Left ventricle myocardium inferior (tissue), 1 donor: ENCODE measurements at regions not wholly inside any gene's neighbourhood (a gene's known extent, or its start where the extent isn't known, plus 50 kb on each side); places are given as distances from the start of the nearest gene placed in this dataset. TPM values are rescaled to one million over a fixed set of nuclear protein-coding genes. Genes with fewer than 3 reads are reported as not detected.
"Not testable (repeated sequence)": the region's sequence is repeated elsewhere in the genome, so short reads cannot be mapped to it uniquely, and the experiment has no call there.

ENCODE experiments used
- DNase-seq: peaks from one replicate; pipeline ENCODE4 v3.0.0-alpha.2; 2020
- H3K27ac ChIP-seq: fragments of 200-600 bp; replicated peaks from 2 replicates; pipeline ENCODE4 v1.8.0; 2021
- H3K27me3 ChIP-seq: fragments of 200-600 bp; 2 replicates; pipeline ENCODE4 v1.8.0; 2021; ENCODE audit warnings: low read depth
- H3K36me3 ChIP-seq: fragments of 200-600 bp; 2 replicates; pipeline ENCODE4 v1.8.0; 2021
- H3K4me1 ChIP-seq: fragments of 200-600 bp; 2 replicates; pipeline ENCODE4 v1.8.0; 2021
- H3K4me3 ChIP-seq: fragments of 200-600 bp; 2 replicates; pipeline ENCODE4 v1.8.0; 2021; ENCODE audit warnings: mild to moderate bottlenecking, moderate library complexity
- H3K9me3 ChIP-seq: fragments of 200-600 bp; replicated peaks from 2 replicates; pipeline ENCODE4 v1.8.0; 2021
- CTCF ChIP-seq: fragments of 200-600 bp; IDR thresholded peaks from 2 replicates; pipeline ENCODE4 v1.8.0; 2021; ENCODE audit warnings: antibody characterized with exemption, mild to moderate bottlenecking, borderline replicate concordance
- intact Hi-C: fragments of 100-400 bp; cut with micrococcal nuclease; formaldehyde crosslinking; loops from one replicate; pipeline ENCODE4 v1.11.0; 2022
- microRNA-seq: library from miRNA; unstranded; fragments of <30 nt; microRNA quantifications from one replicate; pipeline ENCODE4 v1.2.0, GENCODE V29; 2020
- donor health status: DM: no; HTN: yes; CAD: no; lungs with severe emphysema.

GRCh38 chr1:65083263-65083896 lies 64.6 kb upstream of the AK4 start:
- no peaks in the 10 kb centered on the region for H3K9me3 ChIP-seq
- DNase-seq = no peak
- intact Hi-C loops = no loop called here
- no peaks in the 10 kb centered on the region for H3K4me1 ChIP-seq
- H3K36me3 ChIP-seq = no peaks in the 10 kb centered on the region
- no peak overlapping the region for H3K4me3 ChIP-seq
- no peak overlapping the region for H3K27ac ChIP-seq
- TF ChIP-seq CTCF = no peak
- H3K27me3 ChIP-seq = no peaks in the 10 kb centered on the region

DNA sequence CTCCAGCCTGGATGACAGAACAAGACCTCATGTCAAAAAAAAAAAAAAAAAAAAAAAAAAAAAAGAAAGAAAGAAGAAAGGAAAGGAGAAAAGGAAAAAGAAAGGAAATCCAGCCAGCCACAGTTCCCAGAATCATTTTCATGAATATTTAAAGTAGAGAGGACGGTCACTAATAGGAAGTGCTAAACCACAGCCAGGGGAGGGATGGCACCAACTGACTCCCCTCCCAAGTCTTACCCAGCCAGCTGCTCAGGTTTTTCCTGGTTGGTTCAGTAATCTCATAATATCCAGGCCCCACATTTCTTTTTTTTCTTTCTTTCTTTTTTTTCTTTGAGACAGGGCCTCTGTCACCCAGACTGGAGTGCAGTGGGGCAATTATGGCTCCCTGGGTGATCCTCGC lies 63.9 kb upstream of the AK4 start:
- no peaks in the 10 kb centered on the region for H3K4me1 ChIP-seq
- no peak for DNase-seq
- no peak overlapping the region for H3K4me3 ChIP-seq
- TF ChIP-seq CTCF = no peak
- H3K27me3 ChIP-seq = no peaks in the 10 kb centered on the region
- no peaks in the 10 kb centered on the region for H3K9me3 ChIP-seq
- H3K27ac ChIP-seq = no peak overlapping the region
- H3K36me3 ChIP-seq = no peaks in the 10 kb centered on the region
- intact Hi-C loops = no loop called here

GRCh38 chr1:65087519-65087918 lies 60.5 kb upstream of the AK4 start:
- H3K4me1 ChIP-seq, H3K27me3 ChIP-seq, H3K36me3 ChIP-seq, H3K27ac ChIP-seq, H3K9me3 ChIP-seq, H3K4me3 ChIP-seq, intact Hi-C loops, DNase-seq: not testable (repeated sequence)

GRCh38 chr1:65090406-65090805 lies 57.6 kb upstream of the AK4 start:
- Histone ChIP-seq H3K4me1 (no peaks in the 10 kb centered on the region), H3K27ac (no peak overlapping the region), H3K36me3 (no peaks in the 10 kb centered on the region), H3K9me3 (peaks cover 10% of the 10 kb centered on the region), H3K4me3 (no peak overlapping the region), H3K27me3 (no peaks in the 10 kb centered on the region)
- TF ChIP-seq CTCF = no peak
- intact Hi-C loops = no loop called here
- DNase-seq = no peak

DNA sequence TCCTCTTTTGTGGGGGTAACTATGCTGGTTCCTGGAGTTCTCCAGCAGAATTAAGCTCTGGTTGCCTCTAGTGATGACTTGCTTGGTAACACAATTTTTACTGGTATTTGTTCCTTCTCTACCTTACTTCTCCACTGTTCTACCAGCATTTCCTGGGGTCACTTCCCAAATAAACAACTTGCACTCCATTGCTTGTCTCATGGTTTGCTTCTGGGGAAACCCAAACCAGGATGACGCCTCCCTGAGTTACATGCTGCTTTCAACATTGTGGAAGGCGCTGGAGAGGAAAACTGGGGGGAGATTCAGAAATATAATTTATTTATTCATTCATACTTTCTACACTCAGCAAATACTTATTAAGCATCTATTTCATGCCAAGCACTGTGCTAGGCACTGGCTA lies 55.3 kb upstream of the AK4 start:
- Histone ChIP-seq H3K4me3 (no peak overlapping the region), H3K27ac (no peak overlapping the region), H3K36me3 (no peaks in the 10 kb centered on the region), H3K9me3 (peaks cover 12% of the 10 kb centered on the region), H3K4me1 (no peaks in the 10 kb centered on the region), H3K27me3 (no peaks in the 10 kb centered on the region)
- DNase-seq = no peak
- intact Hi-C loops = no loop called here
- no peak for TF ChIP-seq CTCF

DNA sequence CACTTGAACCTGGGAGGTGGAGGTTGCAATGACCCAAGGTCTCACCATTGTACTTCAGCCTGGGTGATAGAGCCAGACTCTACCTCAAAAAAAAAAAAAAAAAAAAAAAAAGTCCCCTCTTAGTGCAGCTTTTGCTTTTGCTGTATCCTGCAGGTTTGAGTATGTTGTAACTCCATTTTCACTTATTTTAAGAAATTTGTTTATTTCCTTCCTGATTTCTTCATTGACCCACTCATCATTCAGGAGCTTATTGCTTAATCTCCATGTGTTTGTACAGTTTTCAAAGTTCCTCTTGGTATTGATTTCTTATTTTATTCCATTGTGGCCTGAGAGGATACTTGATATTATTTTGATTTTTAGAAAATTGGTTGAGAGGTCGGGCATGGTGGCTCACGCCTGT lies 50.9 kb upstream of the AK4 start:
- no peaks in the 10 kb centered on the region for H3K4me1 ChIP-seq
- TF ChIP-seq CTCF = no peak
- intact Hi-C loops = no loop called here
- H3K27me3 ChIP-seq = no peaks in the 10 kb centered on the region
- H3K4me3 ChIP-seq = no peak overlapping the region
- peaks cover 56% of the 10 kb centered on the region for H3K9me3 ChIP-seq
- no peaks in the 10 kb centered on the region for H3K36me3 ChIP-seq
- no peak for DNase-seq
- H3K27ac ChIP-seq = no peak overlapping the region

Small RNA genes lying in the stretch of these regions (microRNA-seq; reads per million reads assigned to microRNA genes)
- gene MIR101-1 (53.4 reads per million, percentile 49 among the genes with 10 or more reads in this experiment), gene MIR3671 (not detected)
